ENCODE measurements at regions not wholly inside any gene's neighbourhood (a gene's known extent, or its start where the extent isn't known, plus 50 kb on each side); places are given as distances from the start of the nearest gene placed in this dataset.
"Not testable (repeated sequence)": the region's sequence is repeated elsewhere in the genome, so short reads cannot be mapped to it uniquely, and the experiment has no call there.

GRCh38 chr9:124084087-124084486 lies 72.5 kb downstream of the LHX2 start:
- no peak overlapping the region for H3K27ac ChIP-seq
- TF ChIP-seq, protein P1, sequence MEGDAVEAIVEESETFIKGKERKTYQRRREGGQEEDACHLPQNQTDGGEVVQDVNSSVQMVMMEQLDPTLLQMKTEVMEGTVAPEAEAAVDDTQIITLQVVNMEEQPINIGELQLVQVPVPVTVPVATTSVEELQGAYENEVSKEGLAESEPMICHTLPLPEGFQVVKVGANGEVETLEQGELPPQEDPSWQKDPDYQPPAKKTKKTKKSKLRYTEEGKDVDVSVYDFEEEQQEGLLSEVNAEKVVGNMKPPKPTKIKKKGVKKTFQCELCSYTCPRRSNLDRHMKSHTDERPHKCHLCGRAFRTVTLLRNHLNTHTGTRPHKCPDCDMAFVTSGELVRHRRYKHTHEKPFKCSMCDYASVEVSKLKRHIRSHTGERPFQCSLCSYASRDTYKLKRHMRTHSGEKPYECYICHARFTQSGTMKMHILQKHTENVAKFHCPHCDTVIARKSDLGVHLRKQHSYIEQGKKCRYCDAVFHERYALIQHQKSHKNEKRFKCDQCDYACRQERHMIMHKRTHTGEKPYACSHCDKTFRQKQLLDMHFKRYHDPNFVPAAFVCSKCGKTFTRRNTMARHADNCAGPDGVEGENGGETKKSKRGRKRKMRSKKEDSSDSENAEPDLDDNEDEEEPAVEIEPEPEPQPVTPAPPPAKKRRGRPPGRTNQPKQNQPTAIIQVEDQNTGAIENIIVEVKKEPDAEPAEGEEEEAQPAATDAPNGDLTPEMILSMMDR (IDR thresholded peaks at IDR 0.05), result no peak
- intact Hi-C loops (cut with DNase I), result no loop called here

GRCh38 chr9:124087226-124087625 lies 75.7 kb downstream of the LHX2 start:
- Histone ChIP-seq H3K27ac (no peak overlapping the region), H3K4me1 (no peaks in the 10 kb centered on the region), H3K9me3 (peaks cover 3 to 8% of the 10 kb centered on the region in 2 donors), H3K36me3 (no peaks in the 10 kb centered on the region), H3K27me3 (no peaks in the 10 kb centered on the region), H3K4me3 (no peak overlapping the region)
- intact Hi-C loops (cut with DNase I), result no loop called here
- no peak for DNase-seq (ENCODE audit: low spot score in 2 of 2)
- TF ChIP-seq, protein P1 (IDR thresholded peaks at IDR 0.05), result no peak

More at GRCh38 chr9:124084087-124084486, 72.5 kb downstream of the LHX2 start:
- Histone ChIP-seq H3K9me3 (peaks cover 3 to 8% of the 10 kb centered on the region in 2 donors), H3K4me3 (no peak overlapping the region), H3K36me3 (no peaks in the 10 kb centered on the region), H3K27me3 (no peaks in the 10 kb centered on the region), H3K4me1 (no peaks in the 10 kb centered on the region)
- no peak for DNase-seq (ENCODE audit: low spot score in 2 of 2)

DNA sequence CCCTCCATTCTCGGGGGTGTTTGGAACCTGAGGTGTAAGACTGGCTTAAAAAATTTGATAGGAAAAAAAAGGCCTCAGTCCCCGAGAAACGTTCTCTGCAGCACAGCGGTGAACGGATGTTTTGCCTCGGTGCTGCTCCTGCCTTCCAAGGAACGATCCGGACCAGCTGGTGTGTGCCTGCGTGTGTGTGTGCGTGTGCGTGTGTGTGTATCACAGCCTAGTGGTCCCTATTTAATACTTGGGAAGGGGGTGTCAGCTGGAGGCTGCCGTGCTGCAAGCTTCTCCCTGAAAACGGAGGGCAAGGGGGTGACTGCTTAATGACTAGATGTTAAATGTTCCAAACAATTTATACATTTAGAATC lies 76.9 kb downstream of the LHX2 start:
- DNase-seq (ENCODE audit: low spot score in 2 of 2), result no peak
- H3K27me3 ChIP-seq, result no peaks in the 10 kb centered on the region
- TF ChIP-seq, protein P1 (IDR thresholded peaks at IDR 0.05), result no peak
- no peaks in the 10 kb centered on the region for H3K36me3 ChIP-seq
- intact Hi-C loops (cut with DNase I), result no loop called here
- H3K4me3 ChIP-seq, result no peak overlapping the region
- H3K9me3 ChIP-seq, result peaks cover 3 to 8% of the 10 kb centered on the region in 2 donors
- no peaks in the 10 kb centered on the region for H3K4me1 ChIP-seq
- no peak overlapping the region for H3K27ac ChIP-seq

GRCh38 chr9:124089631-124090488 lies 78.3 kb downstream of the LHX2 start:
- intact Hi-C loops (cut with DNase I); H3K27ac ChIP-seq; DNase-seq (ENCODE audit: low spot score in 2 of 2); H3K36me3 ChIP-seq; H3K9me3 ChIP-seq; H3K27me3 ChIP-seq; H3K4me1 ChIP-seq; H3K4me3 ChIP-seq: not testable (repeated sequence)

- H3K36me3 ChIP-seq, result no peaks in the 10 kb centered on the region
- DNase-seq (ENCODE audit: low spot score in 2 of 2), result no peak
- H3K27me3 ChIP-seq, result no peaks in the 10 kb centered on the region
- TF ChIP-seq, protein P1 (IDR thresholded peaks at IDR 0.05), result no peak
- no peaks in the 10 kb centered on the region for H3K4me1 ChIP-seq
- no peak overlapping the region for H3K4me3 ChIP-seq
- H3K9me3 ChIP-seq, result no peaks in the 10 kb centered on the region
- intact Hi-C loops (cut with DNase I), result no loop called here
- no peak overlapping the region for H3K27ac ChIP-seq
These were observed 86.8 kb downstream of the LHX2 start for GRCh38 chr9:124098141-124098905.

- no peak overlapping the region for H3K27ac ChIP-seq
- H3K4me1 ChIP-seq, result no peaks in the 10 kb centered on the region
- TF ChIP-seq, protein P1 (IDR thresholded peaks at IDR 0.05), result no peak
- no peak overlapping the region for H3K4me3 ChIP-seq
- intact Hi-C loops (cut with DNase I), result no loop called here
- no peaks in the 10 kb centered on the region for H3K36me3 ChIP-seq
- no peaks in the 10 kb centered on the region for H3K9me3 ChIP-seq
- no peaks in the 10 kb centered on the region for H3K27me3 ChIP-seq
- DNase-seq (ENCODE audit: low spot score in 2 of 2), result no peak
These were observed 88.3 kb downstream of the LHX2 start for GRCh38 chr9:124099860-124100259.

All from ascending aorta (tissue), 2 donors.